Hindlimb muscle (tissue), 1 donor: ENCODE measurements at regions not wholly inside any gene's neighbourhood (a gene's known extent, or its start where the extent isn't known, plus 50 kb on each side); places are given as distances from the start of the nearest gene placed in this dataset.

Source experiments
- DNase-seq: peaks from one replicate; pipeline ENCODE4 v3.0.0-alpha.2; 2013

DNA sequence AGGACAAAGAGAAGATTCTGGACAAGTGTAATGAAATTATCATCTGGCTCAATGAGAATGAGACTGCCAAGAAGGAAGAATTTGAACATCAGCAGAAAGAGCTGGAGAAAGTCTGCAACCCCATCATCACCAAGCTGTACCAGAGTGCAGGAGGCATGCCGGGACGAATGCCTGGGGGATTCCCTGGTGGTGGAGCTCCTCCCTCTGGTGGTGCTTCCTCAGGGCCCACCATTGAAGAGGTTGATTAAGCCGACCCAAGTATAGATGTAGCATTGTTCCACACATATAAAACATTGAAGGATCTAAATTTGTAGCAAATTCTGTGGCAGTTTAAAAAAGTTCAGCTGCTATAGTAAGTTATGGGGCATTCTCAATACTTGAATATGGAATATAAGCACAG lies 174.3 kb upstream of the CCND2 start:
- DNase-seq: no peak

DNA sequence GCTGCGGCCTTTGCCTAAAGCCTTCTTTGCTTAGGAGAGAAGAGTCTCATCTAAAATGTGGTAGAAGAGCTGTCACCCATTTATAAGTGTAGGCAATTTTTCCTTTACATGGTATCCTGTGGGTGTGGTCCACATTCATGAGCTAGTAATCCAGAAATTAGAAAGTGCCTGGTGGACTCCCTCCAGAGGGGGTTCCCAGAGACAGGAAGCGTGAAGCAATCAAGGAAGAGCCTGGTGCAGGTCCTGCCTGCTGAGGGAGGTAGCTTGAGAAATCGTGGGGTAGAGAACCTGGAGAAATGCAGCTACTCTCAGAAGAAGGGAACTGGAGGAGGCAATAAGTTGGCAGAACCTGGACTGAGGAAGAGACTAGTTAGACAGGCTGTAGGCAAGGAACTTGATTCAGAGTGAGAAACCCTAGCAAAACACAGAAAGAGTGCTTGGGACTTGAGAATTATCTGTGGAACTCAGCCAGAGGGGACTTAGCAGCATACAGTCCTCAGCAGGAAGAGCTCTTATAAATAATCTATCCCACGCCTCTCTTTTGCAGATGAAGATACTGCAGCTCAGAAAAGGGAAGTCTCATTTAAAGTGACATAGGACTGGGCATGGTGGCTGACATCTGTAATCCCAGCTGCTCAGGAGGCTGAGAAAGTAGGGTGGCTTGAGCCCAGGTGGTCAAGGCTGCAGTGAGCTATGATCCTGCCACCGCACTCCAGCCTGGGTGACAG lies 182.4 kb upstream of the CCND2 start:
- DNase-seq: no peak

DNA sequence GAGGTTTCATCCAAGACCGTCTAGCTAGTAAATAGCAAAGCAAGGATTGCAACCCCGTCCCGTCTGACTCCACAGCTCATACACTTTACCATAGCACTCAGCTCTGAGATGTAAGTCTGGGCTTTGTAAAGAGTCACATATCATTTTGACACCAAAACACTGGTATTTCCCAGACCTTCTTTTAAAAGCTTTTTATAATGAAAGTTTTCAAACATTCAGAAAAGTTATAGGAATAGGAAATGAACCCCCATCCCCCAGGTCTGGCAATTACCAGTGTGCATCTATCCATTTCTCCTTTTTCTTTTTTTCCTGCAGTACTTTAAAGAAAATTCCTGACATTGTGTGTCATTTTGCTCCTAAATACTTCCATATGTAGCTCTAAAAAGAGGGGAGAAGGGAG lies 183.6 kb upstream of the CCND2 start:
- DNase-seq: no peak

DNA sequence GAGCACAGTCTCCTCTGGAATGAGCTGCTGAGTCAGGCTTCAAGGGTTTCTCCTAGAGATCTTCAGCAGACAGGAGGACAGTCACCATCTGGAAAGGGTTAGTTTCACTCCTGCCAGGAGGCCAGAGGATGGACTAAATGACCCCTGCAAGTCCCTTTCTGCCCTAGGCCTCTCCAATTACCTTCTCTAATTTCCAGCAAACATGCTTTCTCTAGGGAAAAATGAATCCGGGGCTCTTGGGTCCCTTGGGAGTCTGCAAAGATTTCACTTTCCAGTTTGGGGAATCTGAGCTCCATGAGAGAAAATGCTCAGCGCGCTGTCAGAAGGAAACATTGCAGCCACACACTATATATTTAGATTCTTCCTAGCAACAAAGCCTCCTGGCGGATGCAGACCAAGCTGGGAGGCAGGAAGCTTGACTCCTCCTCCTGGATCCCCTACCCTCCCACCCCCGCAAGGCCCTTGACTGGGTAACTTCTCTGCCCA lies 184.4 kb upstream of the CCND2 start:
- peak; percentile 58 for DNase-seq

DNA sequence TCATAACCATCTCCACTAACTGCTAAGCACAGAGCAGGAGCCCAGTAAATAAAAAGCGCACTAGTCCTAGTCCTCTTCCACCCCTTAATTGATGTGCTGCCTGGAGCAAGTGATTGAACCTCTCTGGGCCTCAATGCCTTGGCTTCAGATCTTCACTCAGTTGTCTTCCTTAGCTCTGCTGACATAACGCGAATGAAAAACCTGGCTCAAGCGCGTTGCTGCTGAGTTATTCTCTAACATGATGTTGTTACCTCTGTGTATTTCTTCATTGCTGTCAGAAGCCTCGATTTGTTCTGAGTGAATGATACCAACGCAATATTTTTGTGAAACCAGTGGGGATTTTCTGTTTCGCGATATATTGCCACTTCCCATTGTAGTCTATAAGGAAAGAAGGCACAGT lies 185.1 kb upstream of the CCND2 start:
- no peak for DNase-seq

DNA sequence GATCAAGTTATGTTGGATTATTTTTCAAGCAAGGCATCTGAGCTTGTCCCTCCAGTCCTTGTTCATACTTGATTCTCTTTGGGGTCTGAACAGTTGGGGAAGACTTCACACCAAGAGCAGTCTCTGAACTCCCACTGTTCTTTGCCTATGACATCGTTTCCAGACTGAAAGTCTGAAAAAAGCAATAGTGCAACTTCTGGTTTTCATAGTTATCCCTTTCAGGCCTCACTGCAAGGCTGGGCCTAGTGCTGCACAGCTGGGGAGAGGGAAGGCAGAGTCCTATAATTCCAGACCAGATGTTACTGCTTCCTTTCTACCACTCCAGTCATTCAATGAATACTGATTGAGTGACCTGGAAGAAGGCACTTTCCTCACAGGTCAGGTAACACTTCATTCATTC lies 187.1 kb upstream of the CCND2 start:
- no peak for DNase-seq

DNA sequence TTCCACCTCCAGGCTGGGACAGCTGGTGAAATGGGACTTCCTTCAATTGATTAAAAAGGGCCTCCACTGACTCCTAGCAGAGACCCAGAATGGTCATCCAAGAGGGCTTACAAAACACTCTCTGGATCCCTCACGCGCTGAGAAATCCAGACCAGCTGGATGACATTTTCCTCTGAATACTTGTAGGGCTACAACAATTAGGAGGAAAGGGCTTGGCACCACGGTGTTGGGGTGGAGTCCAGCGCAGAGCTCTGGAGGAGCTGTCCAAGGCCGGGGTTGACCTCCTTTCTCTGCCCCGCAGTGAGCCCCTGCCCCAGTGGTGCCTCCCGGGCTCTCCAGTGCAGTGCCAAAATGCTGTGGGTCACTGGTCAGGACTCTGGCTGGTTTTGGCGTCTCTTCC lies 189.0 kb upstream of the CCND2 start:
- DNase-seq: no peak

DNA sequence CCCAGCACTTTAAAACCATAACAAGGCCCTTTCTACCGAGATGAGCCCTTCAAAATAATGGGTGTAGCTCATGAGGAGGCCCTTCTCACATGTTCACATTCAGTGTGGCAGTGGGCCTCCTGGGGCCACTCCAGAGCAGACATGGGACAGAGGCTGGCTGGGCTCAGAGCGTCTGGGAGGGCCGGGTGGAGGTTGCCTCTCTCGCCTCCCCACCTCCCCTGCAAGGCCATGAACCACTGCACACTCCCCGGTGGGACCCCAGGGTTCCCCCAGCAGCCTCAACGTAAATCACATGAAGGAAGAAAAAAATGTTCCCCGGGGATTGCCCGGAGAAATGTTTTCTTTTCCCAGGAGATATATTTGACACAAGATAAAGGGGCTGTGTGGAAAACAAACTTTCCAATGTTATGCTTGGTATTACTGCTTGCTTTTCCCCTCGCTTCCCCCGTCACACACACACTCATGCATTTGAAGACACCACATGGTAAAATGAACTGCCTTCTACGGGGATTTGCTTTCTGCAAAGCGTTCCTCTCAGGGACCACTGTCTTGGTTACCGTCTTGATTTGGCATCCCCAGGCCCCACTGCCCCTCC lies 190.7 kb upstream of the CCND2 start:
- no peak for DNase-seq

DNA sequence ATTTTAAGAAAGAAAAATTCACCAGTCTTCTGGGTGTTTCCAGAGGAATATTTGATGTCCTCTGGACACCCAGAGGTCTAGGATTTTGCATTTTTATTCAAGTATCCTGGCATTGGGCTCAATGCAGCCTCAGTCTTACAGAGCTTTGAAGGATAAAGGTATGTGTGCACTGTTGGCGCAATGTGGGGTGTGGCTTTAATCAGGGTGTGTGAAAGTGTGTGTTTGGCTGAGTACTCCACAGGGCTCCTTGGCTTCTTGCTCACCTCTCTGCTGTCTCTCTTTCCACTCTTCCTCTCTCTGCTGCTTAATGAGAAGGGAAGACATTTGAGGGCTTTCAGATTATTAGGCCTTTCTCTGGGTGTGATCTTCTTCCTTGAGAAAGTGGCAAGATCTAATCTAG lies 193.3 kb upstream of the CCND2 start:
- no peak for DNase-seq

DNA sequence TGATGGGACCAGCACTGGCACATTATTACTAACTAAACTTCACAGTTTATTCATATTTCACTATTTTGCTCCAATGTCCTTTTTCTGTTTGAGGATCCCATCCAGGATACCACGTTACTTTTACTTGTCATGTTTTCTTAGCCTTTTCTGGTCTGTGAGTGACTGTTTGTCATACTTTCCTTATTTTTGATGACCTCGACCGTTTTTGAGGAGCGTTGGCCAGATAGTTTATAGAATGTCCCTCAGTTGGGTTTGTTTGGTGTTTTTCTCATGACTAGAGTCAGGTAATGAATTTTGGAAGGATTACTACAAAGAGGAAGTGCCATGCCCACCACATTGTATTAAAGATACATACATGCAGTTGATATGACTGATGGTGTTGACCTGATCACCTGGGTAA lies 199.4 kb upstream of the CCND2 start:
- no peak for DNase-seq

DNA sequence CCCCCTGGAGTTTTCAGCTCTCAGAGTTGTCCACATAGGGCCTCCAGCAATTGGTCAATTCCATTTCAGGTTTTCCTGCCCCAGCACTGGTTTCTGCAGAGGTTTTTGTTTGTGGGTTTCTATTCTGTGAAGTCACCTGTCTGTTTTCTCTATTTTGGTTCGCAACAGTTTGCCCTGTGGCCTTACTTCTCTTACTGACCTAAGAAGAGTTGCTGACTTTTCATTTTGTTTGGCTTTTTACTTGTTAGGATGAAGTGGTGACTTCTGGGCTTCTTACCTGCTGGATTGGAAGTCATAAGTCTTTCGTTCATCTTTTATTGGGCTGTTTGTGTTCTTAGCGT lies 196.4 kb upstream of the PARP11 start:
- no peak for DNase-seq

DNA sequence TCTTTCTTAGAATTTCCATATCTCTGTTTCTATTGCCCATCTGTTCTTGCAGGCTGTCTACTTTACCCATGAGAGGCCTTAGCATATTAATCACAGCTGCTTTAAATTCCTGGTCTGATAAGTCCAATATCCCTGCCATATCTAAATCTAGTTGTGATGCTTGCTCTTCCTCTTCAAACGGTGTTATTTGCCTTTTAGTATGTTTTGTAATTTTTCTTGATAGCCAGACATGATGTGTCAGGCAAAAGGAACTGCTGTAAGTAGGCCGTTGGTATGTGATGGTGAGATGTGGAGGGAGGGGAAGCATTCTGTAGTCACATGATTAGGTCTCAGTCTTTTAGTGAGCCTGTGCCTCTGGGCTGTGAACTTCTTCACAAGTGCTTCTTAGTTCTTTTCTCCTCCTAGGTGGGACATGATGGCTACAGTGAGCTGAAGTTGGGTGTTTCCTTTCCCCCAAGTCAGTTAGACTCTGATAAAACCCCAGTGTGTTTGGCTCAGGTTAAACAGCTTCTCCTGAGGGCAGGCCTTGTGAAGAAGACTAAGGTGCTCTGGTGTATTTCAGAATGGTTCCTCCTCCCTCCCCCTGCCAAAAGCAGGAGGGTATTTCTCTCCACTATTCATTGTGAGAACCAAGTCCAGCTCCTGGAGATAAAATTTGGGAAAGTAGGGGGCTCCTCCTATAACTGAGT lies 195.9 kb upstream of the PARP11 start:
- DNase-seq: no peak

DNA sequence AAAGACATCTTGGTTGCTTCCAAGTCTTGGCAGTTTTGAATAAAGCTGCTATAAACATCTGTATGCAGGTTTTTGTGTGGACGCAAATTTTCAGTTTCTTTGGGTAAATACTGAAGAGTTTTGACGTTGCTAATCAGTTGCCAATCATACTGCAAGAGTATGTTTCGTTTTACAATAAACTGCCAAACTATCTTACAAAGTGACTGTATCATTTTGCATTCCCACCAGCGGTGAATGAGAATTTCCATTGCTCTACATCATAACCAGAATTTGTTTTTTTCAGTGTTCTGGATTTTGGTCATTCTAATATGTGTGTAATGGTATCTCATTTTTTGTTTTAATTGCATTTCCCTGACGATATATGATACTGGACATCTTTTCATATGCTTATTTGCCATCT lies 190.8 kb upstream of the PARP11 start:
- DNase-seq: no peak

DNA sequence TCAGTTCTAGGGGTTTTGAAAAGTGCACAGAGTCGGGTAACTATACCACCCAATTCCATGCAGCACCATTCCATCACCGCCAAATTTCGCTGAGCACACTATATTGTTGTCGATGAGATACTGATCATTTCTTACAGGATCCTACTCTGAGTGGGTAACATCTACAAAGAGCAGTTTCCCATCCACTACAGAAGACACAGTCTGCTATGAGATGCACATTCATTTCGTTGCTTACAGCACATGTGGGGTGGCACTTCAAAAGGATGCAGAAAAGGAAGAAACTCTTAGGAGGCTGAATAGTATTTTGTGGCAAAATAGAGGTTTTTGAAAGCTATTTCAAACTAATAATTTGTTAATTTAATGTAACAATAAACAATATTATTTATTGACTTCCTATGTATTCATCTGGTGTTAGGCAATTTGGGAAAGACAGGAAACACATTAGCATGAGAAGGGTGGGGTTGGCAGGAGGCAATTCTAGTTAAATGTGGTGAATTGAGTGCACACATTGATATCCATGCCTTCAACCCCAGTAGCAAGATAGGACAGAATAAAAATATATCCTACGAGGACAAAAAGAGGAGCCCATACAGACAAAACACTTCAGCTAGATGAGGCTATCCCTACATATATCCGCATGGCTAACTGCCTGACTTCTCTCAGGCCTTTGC lies 186.8 kb upstream of the PARP11 start:
- DNase-seq: no peak

DNA sequence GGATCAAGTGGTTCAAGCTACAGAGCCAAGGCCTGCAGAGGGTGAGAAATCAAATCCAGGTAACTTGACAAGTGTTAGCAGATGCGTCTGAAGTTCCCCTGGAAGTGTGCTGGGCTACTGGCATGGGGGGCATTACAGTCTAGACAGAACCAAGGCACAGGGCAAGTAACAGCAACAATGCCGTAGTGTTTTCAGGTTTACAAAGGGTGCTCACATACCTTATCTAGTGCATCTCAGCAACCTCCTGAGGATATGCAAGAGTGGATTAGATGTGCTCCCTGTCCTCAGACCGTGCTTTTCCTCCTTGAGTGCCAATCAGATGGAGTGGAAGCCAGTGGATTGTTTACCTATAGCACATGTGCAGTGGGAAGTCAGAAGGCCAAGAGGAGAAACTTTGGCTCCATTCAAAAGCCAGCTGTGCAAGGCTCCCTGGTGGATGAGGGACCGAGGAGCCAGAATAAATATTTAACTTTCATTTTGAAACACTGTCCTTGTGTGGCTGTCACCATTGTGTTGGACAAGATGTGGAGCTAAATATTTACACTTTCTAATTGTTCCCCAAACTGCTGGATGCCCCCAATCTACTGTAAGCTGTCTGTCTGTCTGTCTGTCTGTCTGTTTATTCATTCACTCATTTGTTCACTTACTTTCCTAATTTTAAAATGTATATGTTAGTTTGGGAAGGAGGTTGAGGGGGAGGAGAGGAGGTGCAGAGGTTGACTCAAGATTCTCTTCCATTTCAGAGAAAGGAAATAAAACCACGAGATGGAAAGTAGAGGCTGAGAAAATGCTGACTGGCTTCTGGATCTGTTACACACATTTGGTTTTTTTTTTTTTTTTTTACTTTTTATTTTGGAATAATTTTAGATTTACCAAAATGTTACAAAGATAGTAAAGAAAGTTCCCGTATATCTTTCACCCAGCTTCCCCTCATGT lies 184.0 kb upstream of the PARP11 start:
- no peak for DNase-seq

DNA sequence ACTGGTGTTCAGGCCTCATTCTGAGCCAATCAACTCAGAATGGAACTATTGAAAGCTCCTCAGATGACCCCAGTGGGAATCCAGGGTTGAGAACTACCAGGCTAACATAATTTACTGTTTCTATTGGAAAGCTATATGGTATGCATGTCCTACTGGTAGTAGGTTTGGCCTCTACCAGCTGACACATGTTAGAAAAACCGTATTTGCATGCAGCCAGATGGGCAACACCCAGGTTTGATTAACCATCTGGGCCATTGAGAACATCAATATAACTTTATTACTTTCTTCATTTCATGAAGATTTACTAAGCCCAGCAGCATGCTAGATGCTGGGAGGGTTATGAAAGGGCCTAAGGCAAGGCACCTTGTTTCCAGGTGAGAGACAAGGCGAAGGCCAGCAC lies 181.4 kb upstream of the PARP11 start:
- no peak for DNase-seq

DNA sequence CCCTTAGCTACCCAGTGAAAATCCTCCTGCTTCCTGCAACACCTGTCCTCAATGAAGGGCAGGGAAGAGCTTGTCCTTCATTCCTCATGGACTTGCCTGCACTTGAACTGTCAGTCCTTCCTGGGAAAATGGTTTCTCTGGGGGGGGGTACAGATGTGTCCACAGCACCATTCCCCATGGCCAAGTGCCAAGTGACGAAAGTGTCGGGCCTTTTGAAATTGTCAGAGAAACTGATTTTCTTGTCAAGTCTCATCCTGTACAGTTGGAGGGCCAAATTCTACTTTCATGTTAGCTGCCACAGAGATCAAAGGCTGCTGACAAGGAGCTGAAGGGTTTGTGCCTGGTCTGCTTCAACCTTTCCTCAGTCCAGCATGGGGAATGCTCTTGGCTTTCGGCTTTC lies 179.5 kb upstream of the PARP11 start:
- no peak for DNase-seq

DNA sequence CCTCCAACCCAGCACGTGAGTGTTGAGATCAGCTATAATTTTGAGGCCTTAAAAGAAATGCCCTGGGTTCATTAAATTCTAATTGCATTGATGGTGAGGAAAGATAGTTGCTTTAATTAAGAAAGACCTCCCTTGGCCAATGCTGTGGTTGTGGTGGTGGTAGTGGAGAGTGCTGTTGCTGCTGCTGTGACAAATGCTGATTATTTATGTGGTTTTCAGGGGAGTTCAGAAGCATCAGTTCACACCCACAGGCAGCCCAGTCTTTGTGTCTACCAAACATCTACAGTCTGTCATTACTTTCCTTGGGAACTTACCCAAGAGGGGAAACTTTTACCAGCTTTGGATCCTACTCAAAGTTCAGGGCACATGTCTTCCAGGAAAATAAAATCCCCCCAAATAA lies 178.4 kb upstream of the PARP11 start:
- no peak for DNase-seq

DNA sequence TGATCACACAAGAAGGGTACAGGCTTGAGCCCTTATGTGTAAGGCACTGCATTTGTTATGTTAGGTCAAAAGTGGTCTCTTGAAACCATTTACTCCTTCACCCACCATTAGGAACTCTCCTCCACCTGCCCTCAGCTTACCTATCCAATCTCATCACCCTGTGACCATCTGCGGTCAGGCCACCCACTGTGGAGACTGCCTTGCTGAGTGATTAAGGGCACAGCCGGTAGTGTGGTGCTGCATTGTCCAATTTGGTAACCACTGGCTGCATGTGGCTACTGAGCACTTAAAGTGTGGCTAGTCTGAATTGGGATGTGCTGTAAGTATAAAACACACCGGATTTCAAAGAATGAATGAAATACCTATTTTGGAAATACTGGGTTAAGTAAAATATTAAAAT lies 177.1 kb upstream of the PARP11 start:
- no peak for DNase-seq

DNA sequence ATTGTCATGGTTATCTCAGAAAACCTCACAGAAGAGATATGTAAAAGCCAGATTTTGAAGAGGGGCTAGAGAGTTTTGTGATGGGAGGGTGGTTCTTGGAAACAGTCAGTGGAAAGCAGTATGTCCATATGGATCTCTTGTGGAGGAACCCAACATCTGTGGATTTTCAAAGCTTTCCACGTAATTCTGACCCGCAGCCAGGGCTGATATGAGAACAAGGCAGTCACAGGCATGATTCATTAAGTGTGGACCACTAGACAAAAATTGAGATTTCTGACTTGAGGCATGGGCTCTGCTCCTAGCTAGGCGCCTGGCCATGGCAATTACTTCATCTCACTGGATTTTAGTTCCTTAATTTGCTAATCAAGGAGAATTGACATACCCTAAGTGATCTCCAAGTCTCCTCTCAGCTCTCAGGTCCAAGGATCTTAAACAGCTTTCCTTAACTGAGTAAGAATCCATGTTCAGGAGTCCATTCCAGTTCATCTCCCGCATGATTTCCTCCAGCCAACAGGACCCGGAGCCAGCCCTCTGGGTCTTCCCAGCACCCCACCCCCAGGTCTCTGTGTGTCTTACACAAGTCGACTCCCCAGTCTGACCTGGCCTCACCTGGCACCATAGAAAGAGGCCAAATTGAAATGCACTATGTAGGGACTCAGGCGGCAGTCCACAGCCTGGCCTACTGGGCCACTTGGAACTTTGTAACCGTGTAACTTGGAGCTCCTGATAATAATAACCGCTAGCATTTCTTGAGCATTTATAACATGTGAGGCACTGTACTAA lies 176.3 kb upstream of the PARP11 start:
- no peak for DNase-seq

DNA sequence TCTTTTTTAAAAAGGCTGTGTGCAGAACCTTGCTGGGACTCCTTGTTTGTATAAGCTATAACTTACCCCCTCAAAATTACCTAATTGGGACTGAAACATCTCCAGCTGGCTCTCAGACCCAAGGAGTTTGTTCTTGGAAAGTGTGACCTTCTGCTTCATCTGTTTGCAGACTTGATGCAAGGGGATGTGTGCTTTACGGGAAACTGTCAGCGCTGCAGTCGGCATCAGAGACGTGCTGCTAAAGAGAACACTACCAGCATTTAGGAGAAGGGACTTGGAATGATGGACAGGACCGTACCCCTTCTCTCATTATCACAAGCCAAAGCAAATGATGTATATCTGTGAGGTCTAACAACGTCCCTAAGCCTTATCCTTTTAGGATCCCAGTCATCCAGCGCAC lies 174.2 kb upstream of the PARP11 start:
- no peak for DNase-seq

DNA sequence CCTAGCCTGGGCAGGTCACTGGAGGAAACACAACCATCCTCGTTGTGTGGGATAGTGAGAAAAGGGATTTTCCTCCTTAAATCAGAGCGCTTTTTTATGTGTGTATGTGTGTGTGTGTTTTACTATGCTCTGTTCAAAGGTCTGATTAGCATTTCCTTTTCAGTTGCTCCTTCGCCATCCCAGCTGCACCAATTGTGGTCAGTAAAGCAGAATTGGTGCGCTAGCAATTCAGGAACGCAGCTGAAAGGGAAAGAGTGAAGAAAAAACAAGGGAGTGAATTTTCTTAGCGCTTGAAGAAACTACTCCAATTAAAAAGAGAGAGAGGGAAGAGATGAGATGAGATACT lies 173.3 kb upstream of the PARP11 start:
- DNase-seq: no peak
